H9 (cell line): ENCODE measurements at regions not wholly inside any gene's neighbourhood (a gene's known extent, or its start where the extent isn't known, plus 50 kb on each side); places are given as distances from the start of the nearest gene placed in this dataset.
A peak's percentile ranks its signal among the peaks of the same experiment; 100 is the strongest.

Source experiments
- DNase-seq: peaks from one replicate; pipeline ENCODE4 v3.0.0-alpha.2; 2017
- H2AFZ ChIP-seq: one replicate; pipeline ENCODE4 v1.6.1; 2013; ENCODE audit warnings: mild to moderate bottlenecking, low read length, control low read depth, moderate library complexity
- H2AK5ac ChIP-seq: 2 replicates; pipeline ENCODE4 v1.6.1; 2013; ENCODE audit warnings: low read length, control low read depth, mixed read lengths; ENCODE audit not compliant: insufficient read length
- H2BK120ac ChIP-seq: one replicate; pipeline ENCODE4 v1.6.1; 2013; ENCODE audit warnings: low read depth, mild to moderate bottlenecking, low read length, control low read depth, inconsistent platforms; ENCODE audit not compliant: poor library complexity, severe bottlenecking
- H2BK12ac ChIP-seq: 2 replicates; pipeline ENCODE4 v1.6.1; 2013; ENCODE audit warnings: low read length, control low read depth, mixed read lengths, low read depth; ENCODE audit not compliant: insufficient read length
- H2BK15ac ChIP-seq: 2 replicates; pipeline ENCODE4 v1.6.1; 2013; ENCODE audit warnings: low read depth, low read length, control low read depth
- H2BK20ac ChIP-seq: one replicate; pipeline ENCODE4 v1.6.1; 2013; ENCODE audit warnings: low read depth, mild to moderate bottlenecking, low read length, control low read depth, inconsistent platforms; ENCODE audit not compliant: poor library complexity, severe bottlenecking
- H2BK5ac ChIP-seq: 2 replicates; pipeline ENCODE4 v1.6.1; 2013; ENCODE audit warnings: low read length, control low read depth, mixed read lengths; ENCODE audit not compliant: insufficient read length
- H3K14ac ChIP-seq: 2 replicates; pipeline ENCODE4 v1.6.1; 2013; ENCODE audit warnings: low read length, control low read depth; ENCODE audit not compliant: insufficient read depth
- H3K18ac ChIP-seq: 2 replicates; pipeline ENCODE4 v1.6.1; 2013; ENCODE audit warnings: low read depth, mild to moderate bottlenecking, mixed read lengths, low read length, control low read depth; ENCODE audit not compliant: insufficient read length
- H3K23ac ChIP-seq: 2 replicates; pipeline ENCODE4 v1.6.1; 2013; ENCODE audit warnings: low read length, control low read depth, mixed read lengths, low read depth; ENCODE audit not compliant: insufficient read length
- H3K23me2 ChIP-seq: 2 replicates; pipeline ENCODE4 v1.6.1; 2013; ENCODE audit warnings: low read depth, mild to moderate bottlenecking, mixed read lengths, low read length, control low read depth; ENCODE audit not compliant: insufficient read length, poor library complexity, severe bottlenecking
- H3K27ac ChIP-seq: 2 replicates; pipeline ENCODE4 v1.5.1; 2013; ENCODE audit warnings: low read length, control low read depth, mixed read lengths, low read depth; ENCODE audit not compliant: insufficient read length
- H3K27me3 ChIP-seq: 2 replicates; pipeline ENCODE4 v1.6.1; 2013; ENCODE audit warnings: low read length, control low read depth, inconsistent platforms; ENCODE audit not compliant: insufficient read depth
- H3K4ac ChIP-seq: 2 replicates; pipeline ENCODE4 v1.6.1; 2013; ENCODE audit warnings: low read depth, mild to moderate bottlenecking, control low read depth, inconsistent platforms, low read length, moderate library complexity
- H3K4me1 ChIP-seq: 2 replicates; pipeline ENCODE4 v1.6.1; 2013; ENCODE audit warnings: low read length, control low read depth, inconsistent platforms; ENCODE audit not compliant: insufficient read depth
- H3K4me2 ChIP-seq: 2 replicates; pipeline ENCODE4 v1.6.1; 2013; ENCODE audit warnings: low read length, control low read depth, mixed read lengths; ENCODE audit not compliant: insufficient read length, insufficient read depth
- H3K56ac ChIP-seq: 2 replicates; pipeline ENCODE4 v1.6.1; 2013; ENCODE audit warnings: low read depth, mild to moderate bottlenecking, mixed read lengths, low read length, control low read depth; ENCODE audit not compliant: insufficient read length
- H3K79me1 ChIP-seq: 2 replicates; pipeline ENCODE4 v1.6.1; 2013; ENCODE audit warnings: low read depth, mild to moderate bottlenecking, moderate library complexity, low read length, control low read depth, inconsistent platforms; ENCODE audit not compliant: insufficient read depth, poor library complexity, severe bottlenecking
- H3K79me2 ChIP-seq: 2 replicates; pipeline ENCODE4 v1.6.1; 2013; ENCODE audit warnings: low read length, control low read depth, inconsistent platforms; ENCODE audit not compliant: insufficient read depth
- H3K9ac ChIP-seq: 2 replicates; pipeline ENCODE4 v1.6.1; 2013; ENCODE audit warnings: low read length, control low read depth, mixed read lengths; ENCODE audit not compliant: insufficient read length; ENCODE audit errors: extremely low read depth
- H3K9me3 ChIP-seq: one replicate; pipeline ENCODE4 v1.6.1; 2013; ENCODE audit warnings: low read depth, low read length, inconsistent platforms; ENCODE audit not compliant: control insufficient read depth
- H3T11ph ChIP-seq: one replicate; pipeline ENCODE4 v1.6.1; 2013; ENCODE audit warnings: mild to moderate bottlenecking, low read length, control low read depth, inconsistent platforms
- H4K20me1 ChIP-seq: one replicate; pipeline ENCODE4 v1.6.1; 2013; ENCODE audit not compliant: control insufficient read depth, insufficient read length, insufficient read depth
- H4K5ac ChIP-seq: 2 replicates; pipeline ENCODE4 v1.6.1; 2013; ENCODE audit warnings: low read depth, mild to moderate bottlenecking, mixed read lengths, low read length, control low read depth; ENCODE audit not compliant: insufficient read length
- H4K8ac ChIP-seq: replicated peaks from 2 replicates; pipeline ENCODE4 v1.6.1; 2013; ENCODE audit warnings: low read length, control low read depth, mixed read lengths, low read depth; ENCODE audit not compliant: insufficient read length
- H4K91ac ChIP-seq: 2 replicates; pipeline ENCODE4 v1.6.1; 2013; ENCODE audit warnings: low read depth, mild to moderate bottlenecking, moderate library complexity, mixed read lengths, low read length, control low read depth; ENCODE audit not compliant: insufficient read length
- H3K27ac Mint-ChIP-seq, 3 experiments: 2 replicates in 2 of 3; 3 replicates in 1 of 3; pipeline ENCODE4 v1.8.0; 2020 to 2021; ENCODE audit warnings: mixed read lengths in 3 of 3, mild to moderate bottlenecking in 1 of 3, moderate library complexity in 1 of 3
- H3K27me3 Mint-ChIP-seq: 2 replicates; pipeline ENCODE4 v1.8.0; 2021; ENCODE audit warnings: low read depth, mild to moderate bottlenecking, moderate library complexity, mixed read lengths
- H3K36me3 Mint-ChIP-seq, 3 experiments: 2 replicates in 2 of 3; 3 replicates in 1 of 3; pipeline ENCODE4 v1.8.0; 2020 to 2021; ENCODE audit warnings: low read depth in 3 of 3, mixed read lengths in 3 of 3; ENCODE audit not compliant: insufficient read depth in 1 of 3
- H3K4me1 Mint-ChIP-seq, 2 experiments: 2 replicates each; pipeline ENCODE4 v1.8.0; 2020; ENCODE audit warnings: mixed read lengths in 2 of 2
- H3K4me3 Mint-ChIP-seq, 2 experiments: 2 replicates in 1 of 2; 3 replicates in 1 of 2; pipeline ENCODE4 v1.8.0; 2020 to 2021; ENCODE audit warnings: mild to moderate bottlenecking in 2 of 2, mixed read lengths in 2 of 2, moderate library complexity in 1 of 2
- H3K9me3 Mint-ChIP-seq, 2 experiments: 2 replicates in 1 of 2; 3 replicates in 1 of 2; pipeline ENCODE4 v1.8.0; 2020; ENCODE audit warnings: mild to moderate bottlenecking in 2 of 2, mixed read lengths in 2 of 2, moderate library complexity in 1 of 2
- TF ChIP-seq, protein P1 (sequence below): fragments of 200-600 bp; sonication (generic); conservative IDR thresholded peaks from 3 replicates; pipeline ENCODE4 v1.8.0; 2021; ENCODE audit warnings: antibody characterized with exemption, mild to moderate bottlenecking

DNA sequence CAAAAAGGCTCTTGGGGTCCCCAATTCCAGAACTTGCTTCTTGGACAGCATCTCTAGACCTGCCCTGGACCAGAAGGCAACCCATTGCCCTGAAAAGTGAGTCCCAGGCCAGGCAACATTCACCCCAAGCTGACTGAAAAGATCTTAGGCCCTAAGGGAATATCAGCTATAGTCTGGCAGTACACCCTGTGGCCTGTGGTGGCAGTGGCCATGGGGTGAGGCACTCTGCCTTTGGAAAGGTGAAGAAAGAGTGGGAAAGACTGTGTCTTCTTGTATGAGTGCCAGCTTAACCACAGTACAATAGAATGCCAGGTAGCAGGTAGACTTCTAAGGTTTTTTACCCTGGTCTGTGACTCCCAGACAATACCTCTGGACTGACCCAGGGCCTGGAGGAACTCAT, 564.5 kb downstream of the CDH8 start:
- Histone ChIP-seq H3K23ac (no peak overlapping the region), H3K18ac (no peak overlapping the region), H2BK120ac (no peak overlapping the region), H2BK5ac (no peak overlapping the region), H3K27me3 (no peaks in the 10 kb centered on the region), H3K9me3 (no peaks in the 10 kb centered on the region), H3T11ph (no peak overlapping the region), H3K4me2 (no peak overlapping the region), H4K20me1 (no peaks in the 10 kb centered on the region), H3K14ac (no peak overlapping the region), H2AFZ (no peak overlapping the region), H3K56ac (no peak overlapping the region), H3K79me2 (no peaks in the 10 kb centered on the region), H4K91ac (no peak overlapping the region), H2BK15ac (no peak overlapping the region), H3K4me1 (no peaks in the 10 kb centered on the region), H2BK12ac (no peak overlapping the region), H3K79me1 (no peaks in the 10 kb centered on the region), H4K5ac (no peak overlapping the region), H3K23me2 (no peaks in the 10 kb centered on the region), H2AK5ac (no peak overlapping the region), H3K9ac (no peak overlapping the region), H4K8ac (no peak overlapping the region), H3K4ac (no peak overlapping the region), H2BK20ac (no peak overlapping the region), H3K27ac (no peak overlapping the region)
- no peaks in the 10 kb centered on the region for H3K4me1 Mint-ChIP-seq
- H3K27me3 Mint-ChIP-seq = no peaks in the 10 kb centered on the region
- H3K4me3 Mint-ChIP-seq = no peak overlapping the region
- TF ChIP-seq, protein P1, sequence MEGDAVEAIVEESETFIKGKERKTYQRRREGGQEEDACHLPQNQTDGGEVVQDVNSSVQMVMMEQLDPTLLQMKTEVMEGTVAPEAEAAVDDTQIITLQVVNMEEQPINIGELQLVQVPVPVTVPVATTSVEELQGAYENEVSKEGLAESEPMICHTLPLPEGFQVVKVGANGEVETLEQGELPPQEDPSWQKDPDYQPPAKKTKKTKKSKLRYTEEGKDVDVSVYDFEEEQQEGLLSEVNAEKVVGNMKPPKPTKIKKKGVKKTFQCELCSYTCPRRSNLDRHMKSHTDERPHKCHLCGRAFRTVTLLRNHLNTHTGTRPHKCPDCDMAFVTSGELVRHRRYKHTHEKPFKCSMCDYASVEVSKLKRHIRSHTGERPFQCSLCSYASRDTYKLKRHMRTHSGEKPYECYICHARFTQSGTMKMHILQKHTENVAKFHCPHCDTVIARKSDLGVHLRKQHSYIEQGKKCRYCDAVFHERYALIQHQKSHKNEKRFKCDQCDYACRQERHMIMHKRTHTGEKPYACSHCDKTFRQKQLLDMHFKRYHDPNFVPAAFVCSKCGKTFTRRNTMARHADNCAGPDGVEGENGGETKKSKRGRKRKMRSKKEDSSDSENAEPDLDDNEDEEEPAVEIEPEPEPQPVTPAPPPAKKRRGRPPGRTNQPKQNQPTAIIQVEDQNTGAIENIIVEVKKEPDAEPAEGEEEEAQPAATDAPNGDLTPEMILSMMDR = peak; percentile 35; the same call in 2 of the 3 replicates
- DNase-seq = no peak
- no peak overlapping the region for H3K27ac Mint-ChIP-seq
- peaks cover 6 to 10% of the 10 kb centered on the region in 2 experiments; a peak in 3 of 5 replicates for H3K9me3 Mint-ChIP-seq
- peaks cover 0 to 3% (median 0%) of the 10 kb centered on the region in 3 experiments; a peak in 2 of 7 replicates for H3K36me3 Mint-ChIP-seq
